NCI-H524 (cell line): ENCODE measurements at regions not wholly inside any gene's neighbourhood (a gene's known extent, or its start where the extent isn't known, plus 50 kb on each side); places are given as distances from the start of the nearest gene placed in this dataset.
A peak's percentile ranks its signal among the peaks of the same experiment; 100 is the strongest.

Experiments used
- DNase-seq, 2 experiments: peaks; one replicate each; lab custom pipeline; 2025; lab: John Stamatoyannopoulos, UW

- DNase-seq = no peak
Measured at GRCh38 chr12:78406213-78406612, 458.4 kb upstream of the SYT1 start.

DNA sequence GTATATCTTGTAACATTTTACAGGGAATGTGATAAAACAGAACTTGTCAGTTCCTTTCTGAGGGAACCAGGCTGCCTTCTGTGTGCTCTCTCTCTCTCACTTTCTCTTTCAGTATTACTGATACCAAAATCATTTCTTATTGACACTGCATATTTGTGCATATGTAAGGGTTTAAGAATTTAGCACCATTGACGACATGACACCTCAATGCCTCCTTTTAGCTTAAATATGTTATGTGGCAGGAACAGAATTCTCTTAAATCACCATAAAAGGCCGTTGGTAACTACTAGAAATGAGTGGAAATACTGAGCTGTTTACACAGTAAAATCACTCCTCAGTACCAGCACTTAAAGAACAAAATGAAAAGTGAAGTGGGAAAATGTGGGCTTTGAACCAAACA is 457.7 kb upstream of the SYT1 start:
- no peak for DNase-seq

DNA sequence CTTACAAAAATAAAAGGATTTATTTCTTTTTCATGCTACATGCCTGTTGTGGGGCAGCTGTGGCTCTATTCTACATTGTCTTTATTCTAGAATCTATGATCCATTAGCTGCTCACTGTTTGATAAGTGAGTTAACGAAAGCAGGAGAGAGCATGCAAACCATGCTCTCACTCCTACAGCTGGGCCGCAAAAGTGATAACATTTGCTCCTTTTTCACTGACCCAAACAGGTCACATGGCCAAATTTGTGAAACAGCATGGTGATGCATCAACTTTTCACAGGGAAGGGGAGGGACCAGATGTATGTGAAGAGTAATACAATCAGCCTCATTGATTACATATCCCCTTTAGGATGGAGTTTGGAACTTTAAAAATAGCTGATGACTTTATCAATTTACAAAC is 456.9 kb upstream of the SYT1 start:
- DNase-seq = no peak

GRCh38 chr12:78414071-78414470 is 450.5 kb upstream of the SYT1 start:
- DNase-seq = no peak

DNA sequence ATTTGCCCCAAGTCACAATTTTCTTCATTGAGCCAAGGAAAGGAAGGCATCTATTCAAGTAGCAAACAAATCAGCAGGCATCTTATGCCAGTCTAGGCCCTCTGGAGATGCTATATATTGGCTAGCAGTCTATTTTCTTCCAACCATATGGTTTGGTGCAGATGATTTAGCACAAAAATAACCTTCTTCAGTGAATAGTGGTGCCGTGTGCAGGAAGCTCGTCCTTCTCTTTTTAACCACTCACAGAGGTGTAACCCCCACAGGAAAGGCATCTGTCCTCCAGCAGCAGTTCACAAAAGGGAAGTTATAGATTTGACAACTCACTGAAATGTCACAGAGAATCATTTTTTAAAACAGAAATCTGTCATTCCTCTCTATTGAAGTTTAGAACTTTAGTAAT is 445.7 kb upstream of the SYT1 start:
- DNase-seq = peak in 1 of 2 experiments; percentile 8

DNA sequence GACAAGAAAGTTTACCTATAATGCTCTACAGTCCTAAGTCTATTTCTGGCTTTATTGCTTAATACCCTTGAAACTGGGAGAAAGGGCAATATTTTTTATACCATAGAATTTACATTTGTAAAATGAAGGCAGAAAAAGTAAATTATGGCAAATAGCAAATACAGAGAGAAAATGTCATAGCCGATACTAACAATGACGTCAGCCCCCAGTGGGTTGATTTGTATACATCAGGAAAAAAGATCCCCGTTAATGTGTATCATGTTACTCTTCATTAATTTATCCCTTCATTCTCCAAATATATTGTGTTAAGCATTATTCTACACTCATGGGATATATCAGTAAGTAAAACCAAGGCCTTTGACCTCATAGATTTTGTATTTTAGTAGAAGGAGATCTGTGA is 445.1 kb upstream of the SYT1 start:
- no peak for DNase-seq

DNA sequence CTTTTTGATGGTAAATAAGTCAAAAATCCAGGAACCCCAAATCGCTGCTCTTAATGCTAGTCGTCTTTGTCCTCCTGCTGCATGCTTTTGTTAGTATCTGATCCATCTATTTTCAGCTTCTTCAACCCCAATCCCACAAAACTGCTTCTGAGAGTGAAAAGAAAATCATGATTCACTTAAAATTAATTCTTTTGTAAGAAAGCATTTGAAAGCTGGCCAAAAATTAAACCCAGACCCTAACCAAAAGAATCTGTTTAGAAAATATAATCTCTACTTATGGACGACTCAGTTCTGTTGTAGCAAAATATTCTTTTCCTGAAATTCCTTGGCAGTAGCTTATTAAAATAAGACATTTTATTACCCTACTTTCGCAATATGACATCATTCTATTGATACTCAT is 443.6 kb upstream of the SYT1 start:
- DNase-seq = no peak

DNA sequence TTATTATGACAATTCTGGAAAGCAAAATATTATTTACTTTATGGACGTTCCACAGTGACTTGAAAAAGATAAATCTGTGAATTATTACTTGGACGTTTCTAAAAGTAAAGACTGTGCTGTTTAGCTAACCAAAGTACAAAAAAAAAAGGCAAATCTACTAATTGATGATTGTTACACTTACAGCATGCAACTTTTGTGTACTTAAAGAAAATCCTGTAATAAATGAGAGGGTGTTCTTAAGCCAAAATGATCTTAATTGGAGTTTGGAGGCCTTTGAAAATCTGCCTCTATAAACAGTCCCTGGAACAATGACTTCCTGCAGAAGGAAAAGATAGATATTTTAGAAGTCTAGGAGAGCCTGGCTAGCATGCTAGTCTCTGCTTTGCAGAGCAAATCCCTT is 434.0 kb upstream of the SYT1 start:
- DNase-seq = no peak

- no peak for DNase-seq
Measured at GRCh38 chr12:78431931-78432330, 432.6 kb upstream of the SYT1 start.

- no peak for DNase-seq
Measured at GRCh38 chr12:78439666-78440065, 424.9 kb upstream of the SYT1 start.

DNA sequence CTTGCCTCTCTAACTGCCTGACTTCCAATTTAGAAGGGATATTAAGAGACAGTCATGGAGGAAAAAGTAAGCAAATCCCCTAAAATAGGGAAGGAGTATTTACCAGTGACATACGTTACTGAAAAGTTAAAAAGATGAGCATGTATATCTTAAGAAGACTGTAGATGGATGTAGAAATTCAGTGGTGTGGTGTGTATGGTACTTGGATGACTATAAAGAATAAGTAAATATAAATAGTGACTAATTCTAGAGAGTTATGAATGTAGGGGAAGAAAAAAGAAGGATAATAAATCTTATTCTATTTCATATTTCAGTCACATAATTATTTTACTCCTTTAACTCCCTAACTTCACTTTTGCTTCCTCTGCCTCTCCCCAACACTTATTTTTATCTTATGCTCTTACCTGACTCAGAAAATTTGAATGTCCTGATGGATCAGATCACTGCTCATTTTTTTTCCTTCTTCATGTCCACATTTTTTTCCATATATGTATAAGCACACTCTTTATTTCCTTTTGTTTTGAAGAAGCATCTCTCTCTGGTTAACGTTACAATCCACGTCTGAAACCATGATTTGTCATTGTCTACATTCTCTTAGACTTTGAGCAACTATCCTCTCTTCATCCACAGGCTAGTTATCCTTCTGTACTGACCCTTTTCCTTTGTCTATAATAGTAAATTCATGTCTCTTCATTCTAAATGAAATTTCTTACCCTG is 422.7 kb upstream of the SYT1 start:
- DNase-seq = no peak

GRCh38 chr12:78442454-78442801 is 422.1 kb upstream of the SYT1 start:
- DNase-seq = no peak

DNA sequence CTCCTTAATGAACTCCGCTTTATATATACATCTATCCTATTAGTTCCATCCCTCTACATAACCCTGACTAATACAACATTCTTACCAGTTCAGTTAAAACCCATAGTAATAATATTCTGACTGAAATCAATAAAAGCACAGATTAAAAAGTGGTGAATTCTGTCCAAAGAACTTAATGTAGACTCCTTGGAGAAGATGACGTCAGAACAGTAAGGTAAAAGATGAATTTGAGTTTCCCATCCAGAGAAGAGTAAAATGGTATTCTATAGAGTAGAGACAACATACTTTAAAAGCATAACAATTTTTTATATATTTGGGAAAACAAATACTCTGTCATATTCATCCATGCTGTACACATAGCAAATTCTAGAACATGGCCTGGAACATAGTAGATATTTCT is 418.0 kb upstream of the SYT1 start:
- DNase-seq = no peak

GRCh38 chr12:78447373-78447772 is 417.2 kb upstream of the SYT1 start:
- no peak for DNase-seq

GRCh38 chr12:78448692-78449091 is 415.9 kb upstream of the SYT1 start:
- no peak for DNase-seq

- no peak for DNase-seq
Measured at GRCh38 chr12:78455991-78456390, 408.6 kb upstream of the SYT1 start.

GRCh38 chr12:78457938-78458337 is 406.6 kb upstream of the SYT1 start:
- DNase-seq = no peak

GRCh38 chr12:78470354-78471195 is 394.0 kb upstream of the SYT1 start:
- peak; percentile 88 to 93 for DNase-seq

DNA sequence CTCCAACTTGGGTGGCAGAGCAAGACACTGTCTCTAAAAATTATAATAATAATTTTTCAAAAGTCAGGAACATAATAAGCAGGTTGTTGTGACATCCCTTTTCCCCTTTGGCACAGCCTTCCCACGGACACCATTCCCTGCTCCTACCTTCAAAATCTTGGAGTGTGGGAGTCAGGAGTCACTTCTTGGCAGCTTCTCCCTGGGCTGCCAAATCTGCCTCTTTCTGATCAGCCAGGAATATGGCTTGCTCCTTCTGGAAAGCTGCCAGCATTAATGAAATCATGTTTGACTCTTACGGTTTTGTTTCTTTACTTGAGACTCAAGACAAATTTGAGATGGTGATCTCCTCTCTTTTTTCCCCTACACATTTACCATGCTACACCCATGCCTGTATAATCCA is 391.4 kb upstream of the SYT1 start:
- DNase-seq = peak in 1 of 2 experiments; percentile 44

- DNase-seq = no peak
Measured at GRCh38 chr12:78473561-78473960, 391.0 kb upstream of the SYT1 start.

DNA sequence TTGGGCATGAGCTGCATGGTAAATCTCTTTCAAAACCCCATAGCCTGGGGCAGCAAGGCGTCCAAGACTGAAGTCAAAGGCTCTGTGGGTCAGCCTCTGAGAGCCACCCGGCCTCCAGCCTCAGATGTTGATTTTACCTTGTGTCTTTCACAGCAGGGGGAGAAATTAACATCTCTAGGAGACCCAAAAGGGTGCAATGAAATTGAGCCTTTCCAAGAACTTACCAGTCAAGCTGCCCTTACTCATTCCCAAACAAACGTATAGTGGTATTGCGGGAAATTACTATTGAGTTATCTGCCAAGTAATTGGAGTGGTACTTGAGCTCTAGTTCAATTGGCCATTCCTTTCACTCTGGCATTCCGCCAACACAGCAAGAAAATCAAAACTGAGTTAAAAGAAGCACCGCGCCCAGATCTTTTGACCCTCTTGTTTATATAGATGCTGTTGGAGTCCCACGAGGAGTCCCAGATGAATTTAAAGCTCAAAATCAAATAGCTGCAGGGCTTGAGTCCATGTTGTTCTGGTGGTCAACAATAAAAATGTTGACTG is 380.7 kb upstream of the SYT1 start:
- DNase-seq = no peak

- DNase-seq = no peak
Measured at GRCh38 chr12:78489990-78490389, 374.6 kb upstream of the SYT1 start.

DNA sequence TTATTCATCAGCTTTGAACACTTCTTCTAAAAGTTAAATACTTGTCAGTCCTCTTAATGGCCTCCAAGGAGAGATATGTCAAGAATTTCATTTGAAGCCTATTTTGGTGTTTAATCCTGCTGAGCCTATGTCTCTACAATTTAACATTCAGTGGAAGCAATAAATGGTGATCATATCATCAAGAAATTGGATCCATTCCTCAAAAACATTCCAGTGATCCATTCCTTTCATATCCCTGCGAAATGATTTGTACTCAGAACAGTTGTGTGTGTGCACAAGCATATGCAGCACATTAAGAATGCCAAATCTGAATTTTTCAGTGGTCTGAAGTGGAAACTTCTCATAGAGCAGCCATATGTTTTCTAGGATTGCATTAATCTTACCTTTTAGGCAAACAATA is 373.7 kb upstream of the SYT1 start:
- DNase-seq = no peak
